Naive thymus-derived CD8-positive, alpha-beta T cell (primary cell): ENCODE measurements at regions not wholly inside any gene's neighbourhood (a gene's known extent, or its start where the extent isn't known, plus 50 kb on each side); places are given as distances from the start of the nearest gene placed in this dataset.

Experiments used
- ATAC-seq, 2 donors: fragments of 150-1000 bp; cut with Tn5 transposase in 1 of 2; sonication (Bioruptor Pico), chemical (Tn5 transposase) in 1 of 2; 1 replicate in 1 of 2; 2 replicates in 1 of 2; pipeline ENCODE4 v1.10.0; 2021; ENCODE audit warnings: mild to moderate bottlenecking in 2 of 2, moderate library complexity in 2 of 2
- POLR2A ChIA-PET: fragments of 350-600 bp; sonication (Branson Sonifier 250); formaldehyde crosslinking; loops from one replicate; lab custom pipeline; 2021; ENCODE audit warnings: antibody characterized with exemption; lab: Charles Lee
- DNase-seq, 10 donors: peaks; one replicate each; pipeline versions ENCODE4 v3.0.0 to v3.0.0-alpha.2; 2020 to 2022
- H3K27ac Mint-ChIP-seq, 10 donors: one replicate each; pipeline ENCODE4 v1.8.0; 2020 to 2022; ENCODE audit warnings: mild to moderate bottlenecking in 10 of 10, mixed read lengths in 10 of 10, moderate library complexity in 4 of 10, inconsistent platforms in 1 of 10
- H3K27me3 Mint-ChIP-seq, 5 donors: one replicate each; pipeline ENCODE4 v1.8.0; 2021 to 2022; ENCODE audit warnings: mixed read lengths in 5 of 5
- H3K36me3 Mint-ChIP-seq, 3 donors: one replicate each; pipeline ENCODE4 v1.8.0; 2020 to 2022; ENCODE audit warnings: mixed read lengths in 3 of 3, mild to moderate bottlenecking in 2 of 3, inconsistent platforms in 1 of 3
- H3K4me1 Mint-ChIP-seq, 4 donors: one replicate each; pipeline ENCODE4 v1.8.0; 2021 to 2022; ENCODE audit warnings: mixed read lengths in 4 of 4
- H3K4me3 Mint-ChIP-seq, 10 donors: one replicate each; pipeline ENCODE4 v1.8.0; 2020 to 2022; ENCODE audit warnings: mild to moderate bottlenecking in 10 of 10, mixed read lengths in 10 of 10, moderate library complexity in 6 of 10, inconsistent platforms in 1 of 10
- H3K9me3 Mint-ChIP-seq, 9 donors: one replicate each; pipeline ENCODE4 v1.8.0; 2020 to 2022; ENCODE audit warnings: mixed read lengths in 9 of 9, mild to moderate bottlenecking in 3 of 9, inconsistent platforms in 1 of 9, moderate library complexity in 1 of 9

- POLR2A ChIA-PET: no interaction called here
- Mint-ChIP-seq H3K27me3 (peaks cover 0 to 1% (median 0%) of the 10 kb centered on the region in 5 donors), H3K4me3 (no peak overlapping the region), H3K9me3 (no peaks in the 10 kb centered on the region), H3K27ac (no peak overlapping the region), H3K4me1 (no peaks in the 10 kb centered on the region), H3K36me3 (no peaks in the 10 kb centered on the region)
- DNase-seq (no peak), ATAC-seq (no peak)
These were observed 174.5 kb downstream of the MYCN start for GRCh38 chr2:16114836-16115235.

- ATAC-seq (no peak), DNase-seq (no peak)
- Mint-ChIP-seq H3K4me3 (no peak overlapping the region), H3K27ac (no peak overlapping the region), H3K9me3 (no peaks in the 10 kb centered on the region), H3K4me1 (no peaks in the 10 kb centered on the region), H3K27me3 (peaks cover 0 to 1% (median 0%) of the 10 kb centered on the region in 5 donors), H3K36me3 (no peaks in the 10 kb centered on the region)
- POLR2A ChIA-PET: no interaction called here
These were observed 173.7 kb downstream of the MYCN start for GRCh38 chr2:16114070-16114469.

- H3K4me3 Mint-ChIP-seq: no peak overlapping the region
These were observed 173.2 kb downstream of the MYCN start for GRCh38 chr2:16113568-16113967.

GRCh38 chr2:16112972-16113560 is 172.7 kb downstream of the MYCN start:
- H3K27ac Mint-ChIP-seq: no peak overlapping the region
- no peaks in the 10 kb centered on the region for H3K36me3 Mint-ChIP-seq
- no peaks in the 10 kb centered on the region for H3K9me3 Mint-ChIP-seq
- no peaks in the 10 kb centered on the region for H3K4me1 Mint-ChIP-seq
- H3K27me3 Mint-ChIP-seq: peaks cover 0 to 1% (median 0%) of the 10 kb centered on the region in 5 donors
- no peak for ATAC-seq
- POLR2A ChIA-PET: no interaction called here
- DNase-seq: no peak
- no peak overlapping the region for H3K4me3 Mint-ChIP-seq

More at GRCh38 chr2:16113568-16113967, 173.2 kb downstream of the MYCN start:
- Mint-ChIP-seq H3K27me3 (peaks cover 0 to 1% (median 0%) of the 10 kb centered on the region in 5 donors), H3K36me3 (no peaks in the 10 kb centered on the region), H3K9me3 (no peaks in the 10 kb centered on the region), H3K27ac (no peak overlapping the region), H3K4me1 (no peaks in the 10 kb centered on the region)
- POLR2A ChIA-PET: no interaction called here
- no peak for ATAC-seq
- no peak for DNase-seq

- Mint-ChIP-seq H3K36me3 (no peaks in the 10 kb centered on the region), H3K27ac (no peak overlapping the region), H3K4me1 (no peaks in the 10 kb centered on the region), H3K9me3 (no peaks in the 10 kb centered on the region), H3K27me3 (peaks cover 0 to 1% (median 0%) of the 10 kb centered on the region in 5 donors), H3K4me3 (no peak overlapping the region)
- DNase-seq (no peak), ATAC-seq (no peak)
- POLR2A ChIA-PET: no interaction called here
These were observed 172.1 kb downstream of the MYCN start for GRCh38 chr2:16112251-16112971.

- H3K27ac Mint-ChIP-seq: no peak overlapping the region
- H3K36me3 Mint-ChIP-seq: no peaks in the 10 kb centered on the region
- peaks cover 0 to 1% (median 0%) of the 10 kb centered on the region in 5 donors for H3K27me3 Mint-ChIP-seq
- no peaks in the 10 kb centered on the region for H3K4me1 Mint-ChIP-seq
- POLR2A ChIA-PET: no interaction called here
- H3K4me3 Mint-ChIP-seq: no peak overlapping the region
- DNase-seq (no peak), ATAC-seq (no peak)
- no peaks in the 10 kb centered on the region for H3K9me3 Mint-ChIP-seq
These were observed 171.5 kb downstream of the MYCN start for GRCh38 chr2:16111838-16112210.

GRCh38 chr2:16109821-16110310 is 169.5 kb downstream of the MYCN start:
- POLR2A ChIA-PET: no interaction called here
- H3K4me1 Mint-ChIP-seq: no peaks in the 10 kb centered on the region

GRCh38 chr2:16109368-16109820 is 169.0 kb downstream of the MYCN start:
- H3K27ac Mint-ChIP-seq: no peak overlapping the region
- DNase-seq: no peak
- H3K9me3 Mint-ChIP-seq: no peaks in the 10 kb centered on the region
- no peak for ATAC-seq
- H3K36me3 Mint-ChIP-seq: no peaks in the 10 kb centered on the region
- H3K4me3 Mint-ChIP-seq: no peak overlapping the region
- no peaks in the 10 kb centered on the region for H3K4me1 Mint-ChIP-seq
- POLR2A ChIA-PET: no interaction called here
- peaks cover 0 to 2% (median 0%) of the 10 kb centered on the region in 5 donors for H3K27me3 Mint-ChIP-seq

More at GRCh38 chr2:16109821-16110310, 169.5 kb downstream of the MYCN start:
- ATAC-seq (no peak), DNase-seq (no peak)
- Mint-ChIP-seq H3K4me3 (no peak overlapping the region), H3K27me3 (peaks cover 0 to 1% (median 0%) of the 10 kb centered on the region in 5 donors), H3K9me3 (no peaks in the 10 kb centered on the region), H3K27ac (no peak overlapping the region), H3K36me3 (no peaks in the 10 kb centered on the region)

- H3K36me3 Mint-ChIP-seq: no peaks in the 10 kb centered on the region
- POLR2A ChIA-PET: interaction anchor here (0.6 kb wide), 1 partner anchor 11 kb away, joined by 3 read pairs; no protein-coding TSS in a partner anchor
- no peak for ATAC-seq
These were observed 166.9 kb downstream of the MYCN start for GRCh38 chr2:16107246-16107645.

GRCh38 chr2:16106619-16107018 is 166.3 kb downstream of the MYCN start:
- ATAC-seq (no peak), DNase-seq (no peak)
- POLR2A ChIA-PET: no interaction called here
- no peaks in the 10 kb centered on the region for H3K9me3 Mint-ChIP-seq
- H3K36me3 Mint-ChIP-seq: no peaks in the 10 kb centered on the region
- H3K4me3 Mint-ChIP-seq: no peak overlapping the region
- no peak overlapping the region for H3K27ac Mint-ChIP-seq
- H3K27me3 Mint-ChIP-seq: peaks cover 0 to 19% (median 4%) of the 10 kb centered on the region in 5 donors
- peaks cover 0 to 2% (median 0%) of the 10 kb centered on the region in 4 donors for H3K4me1 Mint-ChIP-seq

More at GRCh38 chr2:16107246-16107645, 166.9 kb downstream of the MYCN start:
- DNase-seq: no peak
- peaks cover 0 to 2% (median 0%) of the 10 kb centered on the region in 4 donors for H3K4me1 Mint-ChIP-seq
- no peak overlapping the region for H3K4me3 Mint-ChIP-seq
- no peak overlapping the region for H3K27ac Mint-ChIP-seq
- H3K9me3 Mint-ChIP-seq: no peaks in the 10 kb centered on the region
- H3K27me3 Mint-ChIP-seq: peaks cover 0 to 18% (median 4%) of the 10 kb centered on the region in 5 donors

GRCh38 chr2:16105669-16106281 is 165.4 kb downstream of the MYCN start:
- H3K36me3 Mint-ChIP-seq: no peaks in the 10 kb centered on the region
- POLR2A ChIA-PET: no interaction called here
- H3K27me3 Mint-ChIP-seq: peaks cover 0 to 19% (median 4%) of the 10 kb centered on the region in 5 donors
- H3K4me3 Mint-ChIP-seq: no peak overlapping the region
- H3K9me3 Mint-ChIP-seq: no peaks in the 10 kb centered on the region
- H3K4me1 Mint-ChIP-seq: peaks cover 0 to 2% (median 0%) of the 10 kb centered on the region in 4 donors
- ATAC-seq (no peak), DNase-seq (no peak)
- H3K27ac Mint-ChIP-seq: no peak overlapping the region

- H3K9me3 Mint-ChIP-seq: no peaks in the 10 kb centered on the region
- DNase-seq (no peak), ATAC-seq (no peak)
- no peak overlapping the region for H3K4me3 Mint-ChIP-seq
- no peak overlapping the region for H3K27ac Mint-ChIP-seq
- POLR2A ChIA-PET: no interaction called here
- peaks cover 0 to 2% (median 0%) of the 10 kb centered on the region in 4 donors for H3K4me1 Mint-ChIP-seq
- no peaks in the 10 kb centered on the region for H3K36me3 Mint-ChIP-seq
- H3K27me3 Mint-ChIP-seq: peaks cover 0 to 19% (median 4%) of the 10 kb centered on the region in 5 donors
These were observed 164.8 kb downstream of the MYCN start for GRCh38 chr2:16104949-16105668.
